Caco-2 (cell line): ENCODE measurements at regions not wholly inside any gene's neighbourhood (a gene's known extent, or its start where the extent isn't known, plus 50 kb on each side); places are given as distances from the start of the nearest gene placed in this dataset.

Experiments used
- BruUV-seq: library from RNA; stranded (reverse); fragments of 400-500 nt; replicated peaks from 2 replicates; lab custom pipeline; 2021; lab: Mats Ljungman, UMichigan
- CTCF ChIA-PET: fragments of 300-600 bp; sonication (Branson Sonifier 250); formaldehyde crosslinking; loops from one replicate; lab custom pipeline; 2022; ENCODE audit warnings: antibody characterized with exemption; lab: Charles Lee
- POLR2A ChIA-PET: fragments of 300-600 bp; sonication (Branson Sonifier 250); formaldehyde crosslinking; loops from one replicate; lab custom pipeline; 2022; ENCODE audit warnings: antibody characterized with exemption; lab: Charles Lee
- DNase-seq, 2 experiments: peaks; one replicate each; pipeline versions ENCODE4 v3.0.0 to v3.0.0-alpha.2; 2020 to 2022
- H3K27me3 ChIP-seq: replicated peaks from 2 replicates; pipeline ENCODE4 v1.6.0; 2011; ENCODE audit warnings: low read length; ENCODE audit not compliant: control insufficient read depth, insufficient read depth
- H3K36me3 ChIP-seq: 2 replicates; pipeline ENCODE4 v1.5.1; 2011; ENCODE audit warnings: low read length; ENCODE audit not compliant: control insufficient read depth, insufficient read depth
- H3K4me1 ChIP-seq: fragments of 250-450 bp; sonication (Bioruptor Pico); 2 replicates; pipeline ENCODE4 v1.5.1; 2020; ENCODE audit warnings: mild to moderate bottlenecking
- H3K4me3 ChIP-seq: 2 replicates; pipeline ENCODE4 v1.5.1; 2011; ENCODE audit warnings: low read depth, mild to moderate bottlenecking, control low read depth, low read length
- H3K9me3 ChIP-seq: fragments of 250-450 bp; sonication (Bioruptor Pico); 2 replicates; pipeline ENCODE4 v1.5.1; 2020; ENCODE audit warnings: mild to moderate bottlenecking, moderate library complexity
- H3K27ac Mint-ChIP-seq: one replicate; pipeline ENCODE4 v1.8.0; 2022; ENCODE audit warnings: mixed read lengths; ENCODE audit not compliant: unreplicated experiment
- H3K27me3 Mint-ChIP-seq: one replicate; pipeline ENCODE4 v1.8.0; 2022; ENCODE audit warnings: mixed read lengths; ENCODE audit not compliant: insufficient read depth, unreplicated experiment
- H3K36me3 Mint-ChIP-seq: one replicate; pipeline ENCODE4 v1.8.0; 2022; ENCODE audit warnings: mild to moderate bottlenecking, mixed read lengths; ENCODE audit not compliant: insufficient read depth, unreplicated experiment
- H3K4me1 Mint-ChIP-seq: one replicate; pipeline ENCODE4 v1.8.0; 2022; ENCODE audit warnings: low read depth, mixed read lengths; ENCODE audit not compliant: unreplicated experiment
- H3K4me3 Mint-ChIP-seq: one replicate; pipeline ENCODE4 v1.8.0; 2022; ENCODE audit warnings: mild to moderate bottlenecking, moderate library complexity, mixed read lengths; ENCODE audit not compliant: unreplicated experiment
- H3K9me3 Mint-ChIP-seq: one replicate; pipeline ENCODE4 v1.8.0; 2022; ENCODE audit warnings: mixed read lengths; ENCODE audit not compliant: unreplicated experiment
- intact Hi-C: fragments of 100-400 bp; cut with micrococcal nuclease; formaldehyde crosslinking; loops from one replicate; pipeline ENCODE4 v1.10.0; 2022; ENCODE audit not compliant: unreplicated experiment
- TF ChIP-seq, protein P1 (sequence below), 2 experiments: fragments of 200-600 bp in 1 of 2; IDR thresholded peaks; 1 replicate in 1 of 2; 2 replicates in 1 of 2; pipeline versions ENCODE4 v1.5.1 to v1.8.0; 2011 to 2022; ENCODE audit warnings: antibody characterized with exemption in 1 of 2, control low read depth in 1 of 2, inconsistent platforms in 1 of 2, low read depth in 1 of 2, low read length in 1 of 2, mild to moderate bottlenecking in 1 of 2, moderate library complexity in 1 of 2; ENCODE audit not compliant: insufficient read depth in 1 of 2, severe bottlenecking in 1 of 2, unreplicated experiment in 1 of 2

DNA sequence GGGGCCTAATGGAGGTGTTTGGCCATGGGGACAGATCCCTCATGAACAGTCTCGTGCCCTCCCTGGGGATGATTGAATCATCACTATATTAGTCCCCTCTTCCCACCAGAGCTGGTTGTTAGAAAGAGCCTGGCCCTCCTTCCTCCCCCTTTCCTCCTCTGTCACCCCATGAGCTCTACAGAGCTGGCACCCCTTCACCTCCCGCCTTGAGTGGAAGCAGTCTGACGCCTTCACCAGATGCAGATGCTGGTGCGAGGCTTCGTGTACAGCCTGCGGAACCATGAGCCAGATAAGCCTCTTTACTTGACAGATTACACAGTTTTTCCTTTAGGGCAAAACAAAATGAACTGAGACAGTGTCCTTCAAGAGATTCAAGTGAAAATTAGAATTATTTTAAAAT, 74.4 kb upstream of the RIPOR2 start:
- intact Hi-C loops, result no loop called here
- no TSS peak for BruUV-seq
- Histone ChIP-seq H3K4me1 (no peaks in the 10 kb centered on the region), H3K27me3 (no peaks in the 10 kb centered on the region), H3K9me3 (no peaks in the 10 kb centered on the region), H3K36me3 (no peaks in the 10 kb centered on the region), H3K4me3 (no peak overlapping the region)
- ChIA-PET POLR2A (no interaction called here), CTCF (no interaction called here)
- H3K4me1 Mint-ChIP-seq, result no peaks in the 10 kb centered on the region
- no peaks in the 10 kb centered on the region for H3K27me3 Mint-ChIP-seq
- no peaks in the 10 kb centered on the region for H3K9me3 Mint-ChIP-seq
- no peak overlapping the region for H3K4me3 Mint-ChIP-seq
- no peak for DNase-seq
- no peak overlapping the region for H3K27ac Mint-ChIP-seq
- H3K36me3 Mint-ChIP-seq, result no peaks in the 10 kb centered on the region
- TF ChIP-seq, protein P1, sequence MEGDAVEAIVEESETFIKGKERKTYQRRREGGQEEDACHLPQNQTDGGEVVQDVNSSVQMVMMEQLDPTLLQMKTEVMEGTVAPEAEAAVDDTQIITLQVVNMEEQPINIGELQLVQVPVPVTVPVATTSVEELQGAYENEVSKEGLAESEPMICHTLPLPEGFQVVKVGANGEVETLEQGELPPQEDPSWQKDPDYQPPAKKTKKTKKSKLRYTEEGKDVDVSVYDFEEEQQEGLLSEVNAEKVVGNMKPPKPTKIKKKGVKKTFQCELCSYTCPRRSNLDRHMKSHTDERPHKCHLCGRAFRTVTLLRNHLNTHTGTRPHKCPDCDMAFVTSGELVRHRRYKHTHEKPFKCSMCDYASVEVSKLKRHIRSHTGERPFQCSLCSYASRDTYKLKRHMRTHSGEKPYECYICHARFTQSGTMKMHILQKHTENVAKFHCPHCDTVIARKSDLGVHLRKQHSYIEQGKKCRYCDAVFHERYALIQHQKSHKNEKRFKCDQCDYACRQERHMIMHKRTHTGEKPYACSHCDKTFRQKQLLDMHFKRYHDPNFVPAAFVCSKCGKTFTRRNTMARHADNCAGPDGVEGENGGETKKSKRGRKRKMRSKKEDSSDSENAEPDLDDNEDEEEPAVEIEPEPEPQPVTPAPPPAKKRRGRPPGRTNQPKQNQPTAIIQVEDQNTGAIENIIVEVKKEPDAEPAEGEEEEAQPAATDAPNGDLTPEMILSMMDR (IDR thresholded peaks at IDR 0.05; ENCODE audit: insufficient read depth in 1 of 2, low read depth in 1 of 2, low read length in 1 of 2, severe bottlenecking in 1 of 2, unreplicated experiment in 1 of 2), result no peak

DNA sequence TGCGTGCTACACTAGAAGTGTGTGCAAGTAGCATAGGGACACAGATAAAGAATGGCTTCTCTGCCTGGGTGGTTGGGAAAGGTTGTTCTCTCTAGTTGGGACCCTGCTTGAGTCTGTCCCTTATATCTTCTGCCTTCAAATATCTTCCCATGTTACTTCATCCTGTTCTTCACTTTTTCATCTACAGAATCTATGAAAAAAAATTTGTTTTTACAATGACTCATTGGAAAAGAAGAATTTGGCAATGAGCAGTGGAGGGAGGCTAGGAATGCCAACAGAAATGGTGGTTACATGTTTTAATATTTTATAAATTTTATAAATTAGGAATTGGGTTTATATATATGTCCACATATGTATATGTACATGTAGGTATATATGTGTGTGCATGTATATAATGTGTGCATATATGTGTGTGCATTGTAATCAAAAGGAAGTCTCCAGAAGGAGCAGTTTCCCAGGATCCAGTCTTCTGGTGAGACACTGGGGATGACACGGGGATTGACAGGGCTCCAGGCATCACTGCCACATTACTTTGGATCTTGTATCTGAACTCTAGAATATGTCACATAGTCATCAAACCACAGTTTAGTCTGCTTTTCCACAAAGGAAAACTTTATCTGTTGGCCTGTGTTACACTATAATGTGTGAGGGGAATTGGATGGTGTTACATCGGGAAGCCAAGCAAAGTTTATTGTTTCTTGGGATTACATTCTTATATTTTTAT, 75.3 kb upstream of the RIPOR2 start:
- Histone ChIP-seq H3K27me3 (no peaks in the 10 kb centered on the region), H3K9me3 (no peaks in the 10 kb centered on the region), H3K36me3 (no peaks in the 10 kb centered on the region), H3K4me1 (no peaks in the 10 kb centered on the region), H3K4me3 (no peak overlapping the region)
- BruUV-seq, result no TSS peak
- Mint-ChIP-seq H3K27me3 (no peaks in the 10 kb centered on the region), H3K4me3 (no peak overlapping the region), H3K27ac (no peak overlapping the region), H3K4me1 (no peaks in the 10 kb centered on the region), H3K9me3 (no peaks in the 10 kb centered on the region), H3K36me3 (no peaks in the 10 kb centered on the region)
- intact Hi-C loops, result no loop called here
- ChIA-PET POLR2A (no interaction called here), CTCF (no interaction called here)
- DNase-seq, result no peak
- TF ChIP-seq, protein P1 (IDR thresholded peaks at IDR 0.05; ENCODE audit: insufficient read depth in 1 of 2, low read depth in 1 of 2, low read length in 1 of 2, severe bottlenecking in 1 of 2, unreplicated experiment in 1 of 2), result no peak

DNA sequence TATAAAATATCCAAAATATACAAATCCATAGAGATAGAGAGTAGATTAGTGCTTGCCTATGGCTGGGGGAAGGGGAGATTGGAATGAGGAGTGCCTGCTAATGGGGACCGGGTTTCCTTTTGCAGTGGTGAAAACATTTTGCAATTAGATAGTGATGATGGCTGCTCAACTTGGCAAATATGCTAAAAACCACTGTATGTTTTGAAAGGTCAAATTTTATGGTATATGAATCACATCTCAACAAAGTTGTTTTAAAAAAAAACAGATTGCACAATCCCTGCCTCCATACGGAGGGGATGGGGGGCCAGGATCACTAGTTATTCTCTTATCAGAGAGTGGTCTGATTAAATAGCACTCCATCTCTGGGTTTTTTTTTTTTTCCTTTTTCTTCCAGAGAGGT, 76.9 kb upstream of the RIPOR2 start:
- no peaks in the 10 kb centered on the region for H3K4me1 Mint-ChIP-seq
- Histone ChIP-seq H3K9me3 (no peaks in the 10 kb centered on the region), H3K4me3 (no peak overlapping the region), H3K27me3 (no peaks in the 10 kb centered on the region), H3K4me1 (peaks cover under 1% of the 10 kb centered on the region; the same call in 1 of the 2 replicates), H3K36me3 (no peaks in the 10 kb centered on the region)
- H3K36me3 Mint-ChIP-seq, result no peaks in the 10 kb centered on the region
- H3K4me3 Mint-ChIP-seq, result no peak overlapping the region
- CTCF ChIA-PET, result interaction anchor here (0.7 kb wide), 1 partner anchor 299 kb away, joined by 3 read pairs; no protein-coding TSS in a partner anchor
- TF ChIP-seq, protein P1 (IDR thresholded peaks at IDR 0.05; ENCODE audit: insufficient read depth in 1 of 2, low read depth in 1 of 2, low read length in 1 of 2, severe bottlenecking in 1 of 2, unreplicated experiment in 1 of 2), result no peak
- no TSS peak for BruUV-seq
- intact Hi-C loops, result no loop called here
- no peak overlapping the region for H3K27ac Mint-ChIP-seq
- no peak for DNase-seq
- H3K27me3 Mint-ChIP-seq, result no peaks in the 10 kb centered on the region
- POLR2A ChIA-PET, result no interaction called here
- no peaks in the 10 kb centered on the region for H3K9me3 Mint-ChIP-seq
